IPS-18a (cell line): ENCODE measurements at regions not wholly inside any gene's neighbourhood (a gene's known extent, or its start where the extent isn't known, plus 50 kb on each side); places are given as distances from the start of the nearest gene placed in this dataset.
"Not testable (repeated sequence)": the region's sequence is repeated elsewhere in the genome, so short reads cannot be mapped to it uniquely, and the experiment has no call there.

Source experiments
- H3K27ac ChIP-seq: one replicate; pipeline ENCODE4 v1.5.1; 2013; ENCODE audit warnings: low read length
- H3K27me3 ChIP-seq: one replicate; pipeline ENCODE4 v1.6.1; 2013; ENCODE audit warnings: mild to moderate bottlenecking, low read length; ENCODE audit not compliant: control insufficient read depth, insufficient read depth
- H3K36me3 ChIP-seq: one replicate; pipeline ENCODE4 v1.6.1; 2013; ENCODE audit warnings: low read depth, low read length; ENCODE audit not compliant: control insufficient read depth
- H3K4me1 ChIP-seq: one replicate; pipeline ENCODE4 v1.6.1; 2013; ENCODE audit warnings: low read depth, low read length; ENCODE audit not compliant: control insufficient read depth
- H3K4me3 ChIP-seq: one replicate; pipeline ENCODE4 v1.5.1; 2013; ENCODE audit warnings: low read length
- H3K9ac ChIP-seq: one replicate; pipeline ENCODE4 v1.6.1; 2013; ENCODE audit warnings: mild to moderate bottlenecking, low read length, moderate library complexity
- H3K9me3 ChIP-seq: one replicate; pipeline ENCODE4 v1.6.1; 2013; ENCODE audit warnings: low read depth, low read length; ENCODE audit not compliant: control insufficient read depth

DNA sequence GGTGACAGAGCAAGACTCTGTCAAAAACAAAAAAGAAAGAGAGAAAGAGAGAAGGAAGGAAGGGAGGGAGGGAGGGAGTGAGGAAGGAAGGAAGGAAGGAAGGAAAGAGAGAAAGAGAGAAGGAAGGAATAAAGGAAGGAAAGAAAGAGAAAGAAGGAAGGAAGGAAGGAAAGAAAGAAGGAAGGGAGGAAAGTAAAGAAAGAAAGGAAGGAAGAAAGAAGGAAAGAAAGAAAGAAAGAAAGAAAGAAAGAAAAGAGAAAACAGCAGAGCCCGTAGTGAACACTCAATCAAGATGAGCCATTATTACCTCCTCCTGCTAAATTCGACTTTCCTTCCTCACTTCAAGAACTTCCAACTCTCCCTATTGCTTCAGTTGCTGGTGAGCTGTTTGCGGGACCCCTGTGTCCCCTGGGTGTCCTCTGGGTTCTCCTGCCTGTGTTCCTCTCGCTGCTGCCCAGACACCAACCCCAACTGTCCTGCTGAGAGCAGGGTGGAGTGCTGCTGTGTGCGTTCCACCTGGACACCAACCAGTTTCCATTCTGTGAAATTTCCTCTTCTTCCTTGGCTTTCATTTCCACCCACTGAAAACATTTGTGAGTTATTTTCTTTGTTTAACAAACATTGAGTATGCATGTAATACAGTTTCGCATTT lies 266.4 kb downstream of the FAM43A start:
- Histone ChIP-seq H3K36me3 (no peaks in the 10 kb centered on the region), H3K9me3 (no peaks in the 10 kb centered on the region), H3K27me3 (no peaks in the 10 kb centered on the region), H3K27ac (no peak overlapping the region), H3K4me3 (no peak overlapping the region), H3K9ac (no peak overlapping the region), H3K4me1 (no peaks in the 10 kb centered on the region)

DNA sequence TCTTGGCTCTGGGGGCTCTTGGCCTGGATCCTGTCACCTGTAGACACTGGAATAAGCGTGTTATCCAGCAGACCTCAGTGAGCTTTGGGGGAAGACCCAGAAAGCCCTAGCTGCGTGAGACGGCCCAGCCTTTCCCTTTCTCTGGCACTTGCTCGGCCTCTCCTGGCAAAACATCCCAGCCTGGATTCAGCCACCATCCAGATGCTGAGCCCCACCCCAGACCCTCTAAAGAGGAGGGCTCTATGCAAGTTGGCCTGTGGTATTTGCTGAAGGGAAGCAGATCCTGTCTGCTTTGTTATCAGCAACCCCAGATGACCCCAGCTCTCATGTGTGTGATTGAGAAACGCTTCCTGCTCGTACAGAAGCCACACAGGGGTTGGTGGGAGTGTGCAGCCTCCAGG lies 267.2 kb downstream of the FAM43A start:
- H3K9me3 ChIP-seq: no peaks in the 10 kb centered on the region
- no peaks in the 10 kb centered on the region for H3K36me3 ChIP-seq
- no peaks in the 10 kb centered on the region for H3K4me1 ChIP-seq
- no peak overlapping the region for H3K9ac ChIP-seq
- no peaks in the 10 kb centered on the region for H3K27me3 ChIP-seq
- no peak overlapping the region for H3K27ac ChIP-seq
- no peak overlapping the region for H3K4me3 ChIP-seq

DNA sequence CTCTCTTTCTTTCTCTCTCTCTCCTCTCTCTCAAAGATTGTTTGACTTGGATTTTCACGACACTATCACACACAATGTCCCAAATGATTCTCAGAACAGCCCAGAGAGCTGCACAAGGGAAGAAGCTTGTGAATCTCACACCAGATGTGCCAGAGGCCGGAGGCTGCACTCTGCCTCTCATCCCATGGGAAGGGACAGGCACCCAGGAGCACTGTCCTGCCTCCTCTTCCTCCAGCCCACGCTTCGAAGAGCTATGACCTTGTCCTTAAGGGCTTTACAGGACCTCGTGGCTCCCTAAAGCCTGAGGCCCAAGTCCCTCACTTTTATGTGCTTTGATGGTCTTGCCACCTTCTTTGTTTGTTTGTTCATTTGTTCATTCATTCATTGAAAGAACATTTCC lies 267.6 kb downstream of the FAM43A start:
- H3K4me1 ChIP-seq: no peaks in the 10 kb centered on the region
- H3K27ac ChIP-seq: no peak overlapping the region
- H3K4me3 ChIP-seq: no peak overlapping the region
- H3K9me3 ChIP-seq: no peaks in the 10 kb centered on the region
- H3K9ac ChIP-seq: no peak overlapping the region
- no peaks in the 10 kb centered on the region for H3K36me3 ChIP-seq
- H3K27me3 ChIP-seq: no peaks in the 10 kb centered on the region

DNA sequence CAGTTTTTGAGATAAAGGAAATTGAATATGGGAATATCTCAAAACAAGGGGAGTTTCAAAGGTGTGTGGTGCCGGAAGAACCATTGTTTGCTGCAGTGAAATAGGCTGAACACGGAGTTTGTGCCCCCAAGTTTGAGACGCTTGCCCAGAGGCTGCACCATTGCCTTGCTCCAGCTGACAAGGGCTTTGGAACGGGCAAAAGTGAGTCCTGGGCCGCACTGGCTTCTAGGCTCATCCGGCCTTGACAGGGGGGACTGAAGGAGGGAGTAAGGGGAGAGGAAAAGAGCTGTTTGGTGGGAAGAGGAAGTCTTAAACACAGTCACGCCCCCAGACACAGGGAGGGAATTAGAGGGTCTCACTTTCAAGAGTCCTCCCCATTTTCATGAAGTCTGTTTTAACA lies 269.9 kb downstream of the FAM43A start:
- Histone ChIP-seq H3K4me1 (no peaks in the 10 kb centered on the region), H3K9me3 (no peaks in the 10 kb centered on the region), H3K27me3 (no peaks in the 10 kb centered on the region), H3K4me3 (no peak overlapping the region), H3K9ac (no peak overlapping the region), H3K27ac (no peak overlapping the region), H3K36me3 (no peaks in the 10 kb centered on the region)

DNA sequence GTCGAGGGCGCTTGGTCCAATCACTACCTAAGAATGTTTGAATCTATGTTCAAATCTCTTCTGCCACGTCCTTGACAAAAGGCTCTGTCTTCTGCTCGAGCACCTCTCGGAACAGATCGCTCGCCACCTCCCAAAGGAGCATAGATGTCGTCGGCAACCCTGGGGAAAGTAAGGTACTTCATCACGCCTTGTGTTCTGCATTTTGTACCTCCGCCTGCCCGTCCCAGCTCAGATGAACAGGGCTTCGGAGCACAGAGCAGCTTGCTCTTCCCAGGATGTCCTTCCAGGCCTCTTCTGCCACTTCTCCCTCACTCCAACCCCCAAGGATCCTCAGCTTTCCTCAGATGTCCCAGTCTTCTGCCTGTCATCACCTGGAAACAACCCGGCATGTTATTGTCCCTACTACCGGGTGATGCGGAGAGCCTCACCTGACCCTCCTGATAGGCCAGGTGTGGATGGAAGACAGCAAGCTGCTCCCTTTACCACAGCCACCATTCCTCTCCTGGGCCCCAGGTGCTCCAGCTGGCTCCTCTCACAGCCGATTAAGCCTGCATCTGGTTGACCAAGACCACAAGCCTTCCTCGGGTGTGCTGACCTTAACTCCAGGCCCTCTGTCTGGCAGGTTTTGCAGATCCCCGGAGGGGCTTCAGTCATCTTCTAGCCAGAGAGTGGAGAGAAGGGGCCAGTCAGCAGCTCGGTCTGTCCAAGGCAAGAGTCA lies 270.5 kb downstream of the FAM43A start:
- H3K4me3 ChIP-seq: no peak overlapping the region
- no peak overlapping the region for H3K27ac ChIP-seq
- no peak overlapping the region for H3K9ac ChIP-seq
- H3K36me3 ChIP-seq: no peaks in the 10 kb centered on the region
- H3K9me3 ChIP-seq: no peaks in the 10 kb centered on the region
- no peaks in the 10 kb centered on the region for H3K27me3 ChIP-seq
- H3K4me1 ChIP-seq: no peaks in the 10 kb centered on the region

DNA sequence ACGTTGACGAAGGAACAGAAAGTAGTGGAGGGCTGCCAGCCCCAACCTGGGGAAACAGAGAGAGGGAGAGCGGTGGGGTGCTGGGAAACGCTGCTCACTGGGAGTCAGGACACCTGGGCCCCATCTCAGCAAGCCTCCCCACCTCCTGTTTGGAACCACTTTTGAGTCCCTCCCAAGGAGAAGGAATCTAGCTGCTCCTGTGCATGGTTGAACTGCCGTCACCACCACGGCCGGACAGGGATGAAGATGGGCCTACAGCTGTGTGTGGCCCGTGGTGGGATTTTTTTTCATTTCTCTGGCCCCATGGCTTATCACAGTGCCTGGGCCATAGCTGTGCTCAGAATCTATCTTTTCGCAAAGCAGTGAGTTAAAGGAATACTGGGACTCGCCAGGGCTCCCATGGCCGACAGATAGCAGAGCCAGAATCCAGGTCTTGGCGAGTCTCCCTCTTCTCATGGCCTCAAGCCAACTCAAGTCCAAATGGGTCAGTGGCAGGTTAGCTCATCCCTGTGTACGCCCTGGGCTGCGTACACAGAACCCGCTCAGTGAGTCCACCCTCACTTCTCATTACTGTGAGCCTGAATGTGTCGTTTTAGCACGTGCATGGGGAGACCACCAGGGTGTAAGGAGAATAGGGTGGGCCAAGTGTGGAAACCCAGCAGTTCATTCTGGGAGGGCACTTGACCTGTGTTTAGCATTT lies 271.2 kb downstream of the FAM43A start:
- Histone ChIP-seq H3K27me3 (no peaks in the 10 kb centered on the region), H3K9ac (no peak overlapping the region), H3K36me3 (no peaks in the 10 kb centered on the region), H3K4me3 (no peak overlapping the region), H3K9me3 (no peaks in the 10 kb centered on the region), H3K4me1 (no peaks in the 10 kb centered on the region), H3K27ac (no peak overlapping the region)

DNA sequence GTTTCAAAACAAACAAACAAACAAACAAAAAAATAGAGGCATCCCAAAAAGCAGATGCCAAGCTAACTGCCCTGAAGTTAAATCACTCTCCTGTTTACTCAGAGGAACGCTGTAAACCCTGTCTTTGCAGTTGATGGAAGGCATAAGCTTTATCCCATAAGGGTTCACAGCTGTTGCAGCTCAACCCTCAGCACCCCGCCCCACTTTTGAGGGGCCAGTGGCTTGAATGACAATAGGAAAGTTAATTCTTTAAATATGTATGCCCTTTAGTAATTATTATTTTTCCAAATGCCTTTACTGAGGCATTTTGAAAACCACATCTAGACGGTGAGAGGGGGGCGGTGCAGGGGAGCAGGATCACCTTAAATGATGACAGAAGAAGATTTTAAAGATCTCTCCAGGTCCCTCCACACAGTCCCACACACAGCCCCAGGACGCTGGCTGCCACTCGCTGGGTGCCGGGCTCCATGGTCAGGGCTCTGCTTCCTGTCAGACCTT lies 272.1 kb downstream of the FAM43A start:
- H3K4me3 ChIP-seq: no peak overlapping the region
- no peak overlapping the region for H3K27ac ChIP-seq
- H3K9me3 ChIP-seq: no peaks in the 10 kb centered on the region
- no peaks in the 10 kb centered on the region for H3K4me1 ChIP-seq
- H3K27me3 ChIP-seq: no peaks in the 10 kb centered on the region
- H3K9ac ChIP-seq: no peak overlapping the region
- no peaks in the 10 kb centered on the region for H3K36me3 ChIP-seq

DNA sequence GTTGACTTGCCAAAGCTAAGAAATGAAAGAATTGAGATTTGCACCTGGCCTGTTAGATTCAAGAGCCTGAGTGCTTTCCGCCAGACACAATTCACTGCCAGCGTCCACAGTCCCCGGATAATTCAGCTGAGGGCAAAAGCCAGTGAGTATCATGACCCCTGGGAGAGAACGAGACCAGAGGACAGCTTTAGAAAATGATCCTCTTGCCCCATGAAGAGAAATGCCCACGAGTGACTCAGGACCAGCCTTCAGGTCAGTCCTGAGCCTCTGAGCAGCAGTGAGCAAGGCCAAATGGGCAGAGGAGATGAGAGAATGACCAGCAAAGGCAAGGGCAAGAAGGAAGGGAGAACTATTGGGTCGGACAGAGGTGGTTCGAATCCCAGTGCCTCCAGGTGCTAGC lies 273.5 kb downstream of the FAM43A start:
- Histone ChIP-seq H3K36me3 (no peaks in the 10 kb centered on the region), H3K27me3 (no peaks in the 10 kb centered on the region), H3K27ac (no peak overlapping the region), H3K9me3 (no peaks in the 10 kb centered on the region), H3K4me3 (no peak overlapping the region), H3K9ac (no peak overlapping the region), H3K4me1 (no peaks in the 10 kb centered on the region)

DNA sequence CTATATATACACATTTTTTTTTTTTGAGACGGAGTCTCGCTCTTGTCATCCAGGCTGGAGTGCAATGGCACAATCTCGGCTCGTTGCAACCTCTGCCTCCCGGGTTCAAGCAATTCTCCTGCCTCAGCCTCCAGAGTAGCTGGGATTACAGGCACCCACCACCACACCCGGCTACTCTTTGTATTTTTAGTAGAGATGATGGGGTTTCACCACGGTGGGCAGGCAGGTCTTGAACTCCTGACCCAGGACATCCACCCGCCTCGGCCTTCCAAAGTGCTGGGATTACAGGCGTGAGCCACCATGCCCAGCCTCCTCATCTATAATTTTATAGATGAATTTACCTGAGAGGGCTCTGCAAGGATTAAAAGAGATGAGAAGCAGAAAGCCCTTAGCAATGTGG lies 274.0 kb downstream of the FAM43A start:
- not testable (repeated sequence) for H3K9me3 ChIP-seq, H3K9ac ChIP-seq, H3K4me1 ChIP-seq, H3K4me3 ChIP-seq, H3K36me3 ChIP-seq, H3K27me3 ChIP-seq, H3K27ac ChIP-seq

DNA sequence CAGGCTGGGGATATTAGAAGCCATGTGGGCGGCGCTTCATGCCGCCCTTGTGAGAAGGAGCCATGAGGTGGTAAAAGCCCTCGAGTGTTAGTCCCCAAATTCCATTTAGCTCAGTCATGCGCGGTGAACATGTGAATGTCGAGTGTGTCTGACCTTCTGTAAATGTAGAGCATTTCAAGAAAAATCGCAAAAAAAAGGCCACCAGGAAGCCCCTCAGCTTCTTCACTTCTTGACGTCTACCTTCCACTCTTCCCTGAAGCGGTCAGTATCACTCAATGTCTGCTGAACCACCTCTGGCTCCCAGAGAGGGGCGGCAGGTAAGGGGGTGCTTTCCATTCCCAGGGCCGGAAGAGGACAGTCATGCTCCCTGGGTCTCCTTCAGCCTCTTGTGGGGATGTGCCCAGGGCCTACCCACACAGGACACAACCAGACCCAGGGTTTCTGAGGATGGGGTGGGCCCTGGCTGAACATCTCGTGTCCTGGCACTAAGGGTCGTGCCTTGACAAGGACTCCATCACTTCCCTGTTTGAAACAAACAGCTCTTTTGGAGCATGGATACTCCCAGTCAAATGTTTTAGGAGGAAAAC lies 274.9 kb downstream of the FAM43A start:
- Histone ChIP-seq H3K27me3 (no peaks in the 10 kb centered on the region), H3K4me1 (no peaks in the 10 kb centered on the region), H3K9ac (no peak overlapping the region), H3K27ac (no peak overlapping the region), H3K36me3 (no peaks in the 10 kb centered on the region), H3K9me3 (no peaks in the 10 kb centered on the region), H3K4me3 (no peak overlapping the region)

DNA sequence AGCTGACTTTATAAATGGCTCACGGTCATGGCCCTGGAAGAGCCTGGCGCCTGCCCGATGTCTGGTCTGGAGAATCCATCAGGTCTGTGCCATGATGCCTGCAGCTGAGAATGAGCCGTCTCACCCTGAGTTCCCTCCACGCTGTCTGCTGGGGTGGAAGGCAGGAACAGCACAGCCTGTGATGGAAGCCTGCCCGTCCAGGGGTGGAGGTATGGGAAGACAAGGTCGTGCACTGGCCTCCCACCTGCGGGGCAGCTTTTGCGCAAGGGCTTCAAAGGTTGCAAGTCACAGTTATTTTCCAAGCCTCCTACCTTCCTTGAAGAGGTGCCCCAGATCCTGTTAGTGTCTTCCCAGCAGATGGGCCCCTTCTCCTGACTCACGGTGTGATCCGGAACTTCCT lies 275.5 kb downstream of the FAM43A start:
- Histone ChIP-seq H3K27me3 (no peaks in the 10 kb centered on the region), H3K36me3 (no peaks in the 10 kb centered on the region), H3K9ac (no peak overlapping the region)

More for the DNA sequence above, 275.5 kb downstream of the FAM43A start:
- Histone ChIP-seq H3K4me3 (no peak overlapping the region), H3K27ac (no peak overlapping the region), H3K9me3 (no peaks in the 10 kb centered on the region), H3K4me1 (no peaks in the 10 kb centered on the region)
